ENCODE measurements at regions not wholly inside any gene's neighbourhood (a gene's known extent, or its start where the extent isn't known, plus 50 kb on each side); places are given as distances from the start of the nearest gene placed in this dataset.

DNA sequence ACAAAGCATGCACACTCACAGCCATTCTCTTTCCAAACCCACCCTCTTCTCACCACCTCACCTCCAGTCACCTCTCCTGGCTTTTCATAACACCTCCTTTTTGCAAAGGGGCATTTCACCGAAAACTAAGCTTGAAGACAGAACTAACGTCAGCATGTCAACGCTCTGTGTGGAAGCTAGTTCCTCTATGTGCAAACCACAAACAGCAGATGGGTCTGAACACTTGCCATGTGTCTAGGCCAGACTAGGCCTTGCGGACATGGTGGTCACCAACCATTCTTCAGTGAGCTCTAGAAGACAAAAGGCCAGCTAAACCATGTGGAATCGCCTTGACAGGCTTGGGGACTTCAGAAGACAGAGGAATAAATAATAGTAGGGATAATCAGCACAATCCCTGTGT lies 148.5 kb downstream of the TXNL1 start:
- no peak for TF ChIP-seq POLR2A (IDR thresholded peaks at IDR 0.05; ENCODE audit: low read depth, low read length)
- TF ChIP-seq RCOR1 (conservative IDR thresholded peaks at IDR 0.05; ENCODE audit: low read depth, low read length) = no peak
- TF ChIP-seq CTCF (IDR thresholded peaks at IDR 0.05 in 2 of 3, conservative IDR thresholded peaks at IDR 0.05 in 1 of 3; ENCODE audit: control insufficient read depth in 2 of 3, extremely low read depth in 1 of 3, insufficient read depth in 1 of 3, low read depth in 3 of 3, low read length in 3 of 3) = no peak
- TF ChIP-seq POLR2AphosphoS5 (IDR thresholded peaks at IDR 0.05; ENCODE audit: low read length) = no peak
- TF ChIP-seq ZBTB4 (CRISPR knock-in tag; IDR thresholded peaks at IDR 0.05) = no peak
- TF ChIP-seq SIN3A (IDR thresholded peaks at IDR 0.05; ENCODE audit: low read depth, low read length) = no peak
- TF ChIP-seq ESRRA (IDR thresholded peaks at IDR 0.05; ENCODE audit: low read length) = no peak
